ENCODE measurements at regions not wholly inside any gene's neighbourhood (a gene's known extent, or its start where the extent isn't known, plus 50 kb on each side); places are given as distances from the start of the nearest gene placed in this dataset.

GRCh38 chr2:15684161-15685039, 92.7 kb downstream of the DDX1 start:
- TF ChIP-seq CTCF (IDR thresholded peaks at IDR 0.05) (no peak), POLR2A (IDR thresholded peaks at IDR 0.05) (no peak)
